ENCODE measurements at regions not wholly inside any gene's neighbourhood (a gene's known extent, or its start where the extent isn't known, plus 50 kb on each side); places are given as distances from the start of the nearest gene placed in this dataset.
"Not testable (repeated sequence)": the region's sequence is repeated elsewhere in the genome, so short reads cannot be mapped to it uniquely, and the experiment has no call there.

- peak; percentile 8 for DNase-seq (ENCODE audit: low read depth)
- no peak overlapping the region for H3K4me3 ChIP-seq (ENCODE audit: low read depth, low read length)
- TF ChIP-seq CTCF (IDR thresholded peaks at IDR 0.05; ENCODE audit: insufficient read depth, low read length), result no peak
These were observed 61.9 kb downstream of the KCNC4 start for GRCh38 chr1:110272045-110272444.

GRCh38 chr1:110273832-110274231 lies 63.7 kb downstream of the KCNC4 start:
- not testable (repeated sequence) for DNase-seq (ENCODE audit: low read depth); H3K4me3 ChIP-seq (ENCODE audit: low read depth, low read length)

- no peak for TF ChIP-seq CTCF (IDR thresholded peaks at IDR 0.05; ENCODE audit: insufficient read depth, low read length)
- no peak for DNase-seq (ENCODE audit: low read depth)
- no peak overlapping the region for H3K4me3 ChIP-seq (ENCODE audit: low read depth, low read length)
These were observed 59.1 kb upstream of the RBM15 start for GRCh38 chr1:110280126-110280525.

- no peak for TF ChIP-seq CTCF (IDR thresholded peaks at IDR 0.05; ENCODE audit: insufficient read depth, low read length)
- no peak for DNase-seq (ENCODE audit: low read depth)
- no peak overlapping the region for H3K4me3 ChIP-seq (ENCODE audit: low read depth, low read length)
These were observed 58.4 kb upstream of the RBM15 start for GRCh38 chr1:110280804-110281203.

GRCh38 chr1:110281363-110282290 lies 57.5 kb upstream of the RBM15 start:
- H3K4me3 ChIP-seq (ENCODE audit: low read depth, low read length), result no peak overlapping the region
- DNase-seq (ENCODE audit: low read depth), result peak; percentile 9
- no peak for TF ChIP-seq CTCF (IDR thresholded peaks at IDR 0.05; ENCODE audit: insufficient read depth, low read length)

- no peak for TF ChIP-seq CTCF (IDR thresholded peaks at IDR 0.05; ENCODE audit: insufficient read depth, low read length)
- no peak for DNase-seq (ENCODE audit: low read depth)
- H3K4me3 ChIP-seq (ENCODE audit: low read depth, low read length), result no peak overlapping the region
These were observed 56.8 kb upstream of the RBM15 start for GRCh38 chr1:110282395-110282794.

GRCh38 chr1:110283677-110284076 lies 55.5 kb upstream of the RBM15 start:
- no peak overlapping the region for H3K4me3 ChIP-seq (ENCODE audit: low read depth, low read length)

More at GRCh38 chr1:110283677-110284076, 55.5 kb upstream of the RBM15 start:
- peak; percentile 14 for DNase-seq (ENCODE audit: low read depth)
- no peak for TF ChIP-seq CTCF (IDR thresholded peaks at IDR 0.05; ENCODE audit: insufficient read depth, low read length)

Measured in fibroblast of the aortic adventitia (primary cell).